ENCODE measurements at regions not wholly inside any gene's neighbourhood (a gene's known extent, or its start where the extent isn't known, plus 50 kb on each side); places are given as distances from the start of the nearest gene placed in this dataset.

DNA sequence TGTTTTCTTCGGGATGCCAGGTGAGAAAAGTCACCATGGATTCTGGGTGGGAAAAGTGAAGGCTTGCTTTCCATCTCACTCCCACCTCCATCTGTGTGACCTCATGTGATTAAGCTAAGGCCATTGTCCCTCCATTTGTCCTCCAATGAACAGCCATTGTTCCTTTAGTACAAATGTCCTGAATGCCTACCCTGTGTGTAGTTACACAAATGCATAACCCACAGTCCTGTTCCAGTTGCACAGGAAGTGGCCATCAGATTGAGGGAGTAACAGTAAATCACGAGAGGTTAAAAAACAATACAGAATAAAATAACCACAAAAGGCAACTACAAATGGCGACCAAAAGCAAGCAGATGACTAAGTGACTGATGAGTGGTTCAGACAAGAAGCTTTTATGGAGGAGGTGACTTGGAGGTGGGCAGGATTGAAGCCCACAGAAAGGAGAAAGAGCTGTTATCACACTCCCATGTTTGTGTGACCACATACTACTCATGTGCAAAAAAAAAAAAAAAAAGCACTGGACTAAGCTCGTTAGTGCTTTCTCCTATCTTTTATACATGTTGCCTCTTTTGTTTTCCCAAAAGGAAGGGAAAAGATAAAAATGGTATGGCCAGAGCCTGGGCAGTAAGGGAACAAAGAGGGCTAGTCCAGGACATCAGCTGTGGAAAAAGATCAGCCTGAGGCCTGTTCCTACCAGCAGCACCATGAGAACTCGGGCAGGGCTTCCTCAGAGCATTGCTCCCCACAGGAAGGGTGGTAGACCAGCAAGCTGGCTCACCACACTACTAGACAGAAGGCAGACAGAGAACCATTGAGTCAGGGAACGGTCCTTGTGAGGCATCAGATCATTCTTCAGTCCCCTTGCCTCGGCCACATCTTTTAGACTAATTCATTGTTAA lies 111.0 kb downstream of the TFAP2A start:
- DNase-seq: no peak

DNA sequence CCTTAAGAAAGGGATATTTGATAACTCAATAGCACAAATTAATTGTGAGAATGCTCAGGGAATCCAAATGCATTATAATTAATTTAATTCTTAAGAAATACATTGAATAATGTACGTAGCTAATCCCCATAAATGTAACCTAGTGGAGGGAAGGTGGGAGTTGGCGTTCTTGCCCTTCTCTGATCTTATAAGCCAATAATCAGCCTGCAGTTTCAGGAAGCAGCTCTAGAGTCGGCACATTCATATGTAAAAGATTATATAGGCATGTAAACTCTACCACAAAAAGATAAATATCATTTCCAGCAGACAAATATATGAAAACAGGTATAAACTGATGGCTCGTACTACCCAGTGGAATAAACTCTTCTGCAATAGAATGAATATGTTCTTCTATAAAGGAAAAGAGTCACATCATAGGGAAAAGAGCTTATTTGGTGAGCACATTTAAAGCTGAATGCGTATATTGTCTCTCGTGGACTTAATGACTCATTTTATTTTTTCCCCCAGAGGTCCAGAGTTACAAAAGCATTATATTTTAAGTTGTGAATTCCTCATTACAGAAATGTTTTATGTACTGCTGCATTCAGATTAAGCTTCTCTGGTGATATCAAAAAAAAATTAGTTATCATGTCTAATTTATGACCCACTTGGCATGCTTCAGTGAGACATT lies 112.2 kb downstream of the TFAP2A start:
- no peak for DNase-seq

DNA sequence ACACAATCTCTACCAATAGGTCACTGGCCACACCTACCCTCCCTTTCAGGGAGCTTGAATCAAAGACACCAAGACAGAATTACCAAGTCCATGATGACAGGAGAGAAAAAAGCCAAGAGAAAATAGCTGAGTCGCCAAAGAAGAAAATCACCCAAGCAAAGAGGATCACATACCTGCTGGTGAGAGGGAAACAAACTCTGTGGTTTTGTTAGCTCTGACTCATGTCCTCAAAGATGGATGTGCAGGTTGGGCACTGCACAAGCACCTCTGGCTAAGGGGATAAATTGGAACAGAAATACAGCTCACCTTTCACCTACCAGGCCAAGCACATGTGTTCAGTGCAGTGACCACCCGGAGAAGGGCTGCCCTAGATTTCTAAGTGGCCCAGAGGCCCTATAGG lies 114.8 kb downstream of the TFAP2A start:
- no peak for DNase-seq

DNA sequence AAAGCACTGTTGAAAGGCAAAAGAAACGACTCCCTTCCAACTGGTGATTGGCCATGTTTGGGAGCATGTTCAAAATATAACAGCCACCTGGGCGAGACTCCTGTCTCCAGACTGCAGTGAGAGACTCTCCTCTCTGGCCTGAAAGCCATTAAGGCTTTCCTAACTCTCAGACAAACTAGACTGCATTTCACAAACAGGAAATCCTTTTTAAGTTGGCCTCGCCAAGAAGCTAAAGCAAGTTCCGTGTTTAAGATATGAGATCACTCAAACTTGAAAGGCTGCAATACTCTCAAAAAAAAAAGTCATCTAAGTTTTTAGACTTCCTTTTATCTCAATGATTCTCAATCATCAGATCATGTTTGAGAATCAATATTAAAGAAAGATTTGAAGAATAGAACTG lies 117.0 kb downstream of the TFAP2A start:
- no peak for DNase-seq

DNA sequence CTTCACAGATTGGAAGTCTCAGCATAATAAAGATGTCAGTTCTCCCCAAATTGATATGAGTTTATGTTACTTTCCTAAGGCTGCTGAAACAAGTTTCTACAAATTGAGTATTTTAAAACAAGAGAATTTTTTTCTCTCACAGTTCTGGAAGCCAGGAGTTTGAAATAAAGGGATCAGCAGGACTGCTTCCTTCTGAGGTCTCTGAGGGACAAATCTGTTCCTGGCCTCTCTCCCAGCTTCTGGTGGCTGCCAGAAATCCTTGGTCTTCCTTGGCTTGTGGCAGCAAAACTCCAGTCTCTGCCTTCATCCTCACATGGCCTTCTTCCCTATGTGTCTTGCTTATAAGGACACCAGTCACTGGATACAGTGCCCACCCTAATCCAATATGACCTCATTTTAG lies 136.1 kb downstream of the TFAP2A start:
- no peak for DNase-seq

DNA sequence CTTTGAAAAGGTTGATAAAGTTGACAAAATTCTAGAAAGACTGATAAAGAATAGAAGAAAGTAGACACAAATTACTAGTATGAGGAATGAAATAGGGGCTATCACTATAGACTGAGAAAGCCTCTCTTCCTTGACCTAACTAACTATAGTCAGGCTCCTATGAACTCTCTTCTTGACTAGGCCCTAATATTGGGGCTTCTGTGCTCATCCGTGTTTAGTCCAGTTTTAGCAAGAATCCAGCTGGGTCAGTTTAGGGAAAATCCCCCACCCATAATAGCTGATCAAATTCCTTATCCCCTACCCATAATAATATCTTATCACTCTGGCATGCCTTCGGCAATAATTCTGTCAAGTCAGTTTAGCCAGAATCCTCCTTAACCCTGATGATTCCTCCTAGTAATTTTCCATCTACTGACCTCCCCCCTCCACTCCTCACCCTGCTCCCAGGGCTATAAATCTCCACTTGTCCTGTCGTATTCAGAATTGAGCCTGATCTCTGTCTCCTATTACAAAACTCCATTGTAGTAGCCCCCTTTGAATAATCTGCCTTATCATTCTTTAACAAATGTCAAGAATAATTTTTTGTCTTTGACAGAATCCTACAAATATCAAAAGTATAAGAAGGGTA lies 138.1 kb downstream of the TFAP2A start:
- DNase-seq: no peak

DNA sequence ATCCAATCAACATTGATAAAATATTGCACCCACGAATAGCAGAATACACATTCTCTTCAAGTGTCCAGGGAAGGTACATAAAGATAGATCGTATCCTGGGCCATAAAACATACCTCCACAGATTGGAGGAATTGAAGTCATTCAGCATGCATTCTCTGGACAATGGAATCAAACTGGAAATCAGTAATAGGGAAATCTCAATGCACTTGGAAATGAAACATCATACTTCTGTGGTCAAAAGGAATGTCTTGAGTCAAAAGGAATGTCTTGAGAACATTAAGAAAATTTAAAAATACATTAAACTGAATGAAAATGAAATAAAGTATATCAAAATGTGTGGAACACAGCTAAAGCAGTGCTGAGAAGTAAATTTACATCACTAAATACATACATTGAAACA lies 138.8 kb downstream of the TFAP2A start:
- no peak for DNase-seq

DNA sequence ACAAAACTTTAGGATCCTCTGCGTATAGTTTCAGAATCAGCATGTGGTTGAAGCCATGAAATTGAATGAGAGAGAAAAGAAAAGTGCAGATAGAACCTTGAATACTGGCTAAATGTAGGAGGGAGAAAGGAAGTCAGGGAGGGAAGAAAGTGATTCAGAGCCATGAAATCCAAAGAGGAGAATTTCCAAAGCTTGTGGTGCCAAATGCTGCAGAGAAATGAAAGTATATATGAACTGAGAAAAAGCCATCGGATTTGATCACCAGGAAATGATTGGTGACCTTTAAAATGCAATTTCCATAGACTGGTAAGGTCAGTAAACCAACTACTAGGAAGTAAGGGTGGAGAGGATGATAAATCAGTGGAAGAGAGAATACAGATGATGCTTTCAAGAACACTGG lies 142.3 kb downstream of the TFAP2A start:
- no peak for DNase-seq

DNA sequence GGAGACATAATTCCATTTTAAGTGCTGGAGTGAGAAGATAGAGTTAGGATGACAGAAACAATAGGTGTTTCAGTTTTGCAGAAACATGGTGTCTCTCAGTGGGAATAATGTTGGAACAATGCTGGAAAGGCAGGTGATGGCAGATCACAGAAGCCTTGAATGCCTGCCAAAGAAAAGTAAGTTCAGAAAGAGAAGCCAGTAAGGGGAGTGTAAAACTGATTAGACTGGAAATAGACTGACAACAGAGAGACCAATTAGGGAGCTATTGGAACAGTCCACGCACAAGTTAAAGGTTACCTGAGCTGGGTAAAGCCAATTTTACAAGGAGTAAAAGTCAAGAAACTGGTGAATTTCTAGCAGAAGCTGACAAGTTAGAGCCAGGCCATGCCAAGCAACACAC lies 142.9 kb downstream of the TFAP2A start:
- no peak for DNase-seq

DNA sequence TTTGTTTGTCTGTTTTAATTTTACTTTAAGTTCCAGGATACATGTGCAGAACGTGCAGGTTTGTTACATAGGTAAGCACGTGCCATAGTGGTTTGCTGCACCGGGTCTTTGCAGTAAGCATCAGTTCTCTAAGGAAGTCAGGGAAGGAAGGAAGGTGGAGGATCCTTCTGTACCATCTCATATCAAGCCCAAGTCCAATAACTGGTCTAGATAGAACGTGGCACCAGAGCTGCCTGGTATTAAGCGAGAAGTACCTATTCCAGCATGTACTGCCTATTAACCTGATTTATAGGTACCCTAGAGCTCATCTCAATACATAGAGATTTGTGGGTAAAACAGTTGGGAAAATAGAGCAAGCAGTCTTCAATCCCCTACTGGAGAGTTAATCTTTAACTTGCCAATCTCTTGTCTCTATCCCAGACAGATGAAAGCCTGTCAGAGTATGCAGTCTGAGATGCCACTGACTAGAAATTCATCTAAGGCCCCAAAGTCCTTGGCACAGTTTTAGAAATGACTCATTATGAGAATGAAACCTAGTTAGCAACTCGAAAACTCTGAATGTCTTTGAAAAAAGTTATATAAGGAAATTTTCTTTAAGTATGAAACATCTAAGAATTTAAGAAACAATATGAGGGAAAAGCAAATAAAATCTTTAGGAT lies 144.9 kb downstream of the TFAP2A start:
- DNase-seq: no peak

DNA sequence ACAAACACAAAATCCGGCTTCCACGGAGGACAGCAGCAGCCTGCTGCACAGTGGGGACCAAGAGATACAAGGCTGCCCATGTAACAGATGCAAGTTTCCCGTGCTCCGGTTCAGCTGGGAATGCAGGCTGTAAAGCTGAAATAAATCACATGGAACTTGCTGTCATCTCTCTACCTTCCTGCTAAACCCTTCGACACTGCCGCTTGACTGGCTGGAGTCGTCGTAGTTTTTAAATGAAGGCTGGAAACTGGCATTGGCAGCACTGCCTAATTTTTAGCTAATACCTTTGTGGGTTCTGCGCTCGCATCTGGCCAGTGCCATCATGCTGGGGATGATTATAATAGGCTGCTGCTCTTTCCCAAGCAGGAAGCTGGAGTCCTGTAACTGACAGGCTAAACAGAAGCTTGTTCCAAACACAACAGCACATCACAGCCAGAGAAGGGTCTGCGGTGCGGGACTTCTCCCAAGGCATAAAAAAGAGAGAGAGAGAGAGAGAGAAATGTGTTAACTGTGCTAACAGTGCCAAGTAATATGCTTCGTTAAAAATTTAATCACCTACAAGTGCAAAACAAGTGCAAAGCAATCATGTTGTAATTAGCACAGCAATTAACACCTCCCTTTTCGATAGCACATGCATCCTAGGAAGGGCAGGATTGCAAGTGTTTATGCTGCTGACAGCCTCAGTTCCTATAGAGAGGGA lies 146.1 kb downstream of the TFAP2A start:
- no peak for DNase-seq

DNA sequence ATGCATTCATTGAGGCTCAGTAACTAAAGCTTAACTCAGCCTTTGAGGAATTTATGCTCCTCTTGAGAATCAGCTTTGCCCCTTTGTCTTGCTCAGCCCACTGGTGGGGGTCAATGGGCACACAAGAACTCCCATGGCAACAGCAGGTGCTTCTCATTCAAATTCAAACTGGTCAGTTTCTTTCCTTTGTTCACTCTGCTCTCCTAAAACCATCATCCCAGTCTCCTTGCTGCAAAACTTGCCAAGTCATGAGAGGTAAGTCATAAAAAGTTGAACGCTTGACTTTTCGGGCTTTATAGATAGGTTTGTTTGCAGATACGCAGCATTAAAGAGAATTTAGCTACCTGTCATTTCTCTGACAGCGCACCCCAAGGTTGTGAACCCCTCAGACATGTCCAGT lies 146.8 kb downstream of the TFAP2A start:
- DNase-seq: no peak

DNA sequence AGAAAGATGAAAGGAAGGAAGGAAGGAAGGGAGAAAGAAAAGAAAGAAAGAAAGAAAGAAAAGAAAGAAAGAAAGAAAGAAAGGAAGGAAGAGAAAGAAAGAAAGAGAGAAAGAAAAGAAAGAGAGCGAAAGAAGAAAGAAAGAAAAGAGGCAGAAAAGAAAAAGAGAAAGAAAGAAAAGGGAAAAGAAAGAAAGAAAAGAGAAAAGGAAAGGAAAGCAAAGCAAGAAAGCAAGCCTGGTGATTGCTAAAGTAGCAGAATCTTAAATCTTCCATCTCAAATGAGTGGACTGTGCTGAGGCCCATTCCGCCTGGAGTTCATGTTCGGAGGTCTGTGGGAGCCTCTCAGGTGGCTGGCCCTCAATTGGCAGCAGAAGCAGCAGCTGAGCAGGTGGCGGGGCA lies 148.4 kb downstream of the TFAP2A start:
- no peak for DNase-seq

DNA sequence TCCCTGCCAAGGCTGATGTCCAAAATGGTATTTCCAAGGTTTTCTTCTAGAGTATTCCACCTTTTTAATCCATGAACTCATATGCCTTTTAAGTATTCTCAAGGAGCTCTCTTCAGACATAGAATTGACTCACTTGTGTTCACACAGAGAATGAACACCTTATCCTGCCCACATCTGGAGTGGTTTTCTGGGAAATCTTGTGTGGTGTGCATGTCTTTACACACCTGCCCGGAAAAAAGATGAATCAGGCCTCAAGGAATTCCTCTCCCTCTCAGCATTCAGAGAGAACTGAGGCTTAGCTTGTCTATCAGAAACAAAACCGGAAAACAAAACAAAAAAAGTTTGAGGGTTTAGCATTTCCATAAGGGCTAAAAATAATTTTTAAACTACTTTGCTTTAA lies 148.8 kb downstream of the TFAP2A start:
- DNase-seq: no peak

DNA sequence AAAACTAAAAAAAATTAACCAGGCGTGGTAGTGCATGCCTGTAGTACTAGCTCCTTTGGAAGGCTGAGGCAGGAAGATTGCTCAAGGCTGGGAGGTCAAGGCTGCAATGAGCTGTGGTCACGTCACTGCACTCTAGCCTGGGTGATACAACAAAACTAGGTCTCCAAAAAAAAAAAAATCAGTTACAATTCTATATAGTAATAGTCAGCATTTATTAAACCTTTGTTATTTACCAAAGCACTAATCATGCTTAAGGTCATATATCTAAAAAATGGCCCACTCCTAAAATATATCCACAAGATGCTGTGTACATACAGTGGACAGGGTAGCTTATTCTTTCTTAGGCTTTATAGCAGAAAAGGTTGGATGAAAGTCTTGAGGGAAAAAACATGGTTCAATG lies 152.4 kb downstream of the TFAP2A start:
- no peak for DNase-seq

DNA sequence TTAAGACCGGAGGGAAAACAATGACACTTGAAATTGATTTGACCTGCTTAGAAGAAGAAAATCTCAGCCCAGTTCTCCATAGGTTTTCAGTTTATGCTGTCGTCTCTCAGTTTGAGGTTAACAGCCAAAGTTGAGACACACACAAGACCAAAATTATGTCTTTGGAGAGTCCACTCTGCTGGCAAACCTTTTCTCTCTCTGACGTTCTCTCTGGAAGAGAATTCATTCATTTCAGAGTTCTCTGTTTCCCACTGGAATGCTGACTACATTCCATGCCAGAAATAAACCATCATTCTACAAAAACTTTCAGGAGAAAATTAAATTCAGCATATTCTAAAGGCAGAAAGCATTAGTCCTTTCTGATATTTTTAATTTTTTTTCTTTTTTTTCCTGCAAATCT lies 155.2 kb downstream of the TFAP2A start:
- DNase-seq: no peak

DNA sequence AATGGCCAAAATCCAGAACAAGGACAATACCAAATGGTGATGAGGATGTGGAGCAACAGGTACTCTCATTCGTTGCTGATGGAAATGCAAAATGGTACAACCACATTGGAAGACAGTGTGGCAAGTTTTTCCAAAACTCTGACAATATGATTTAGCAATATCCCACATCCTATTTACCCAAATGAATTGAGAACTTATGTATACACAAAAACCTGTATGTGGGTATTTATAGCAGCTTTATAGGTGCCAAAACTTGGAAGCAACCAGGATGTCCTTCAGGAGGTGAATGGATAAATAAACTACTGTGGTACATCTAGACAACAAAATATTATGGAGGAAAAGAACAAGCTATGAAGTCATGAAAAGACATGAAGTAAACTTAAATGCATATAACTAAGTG lies 156.5 kb downstream of the TFAP2A start:
- DNase-seq: no peak

DNA sequence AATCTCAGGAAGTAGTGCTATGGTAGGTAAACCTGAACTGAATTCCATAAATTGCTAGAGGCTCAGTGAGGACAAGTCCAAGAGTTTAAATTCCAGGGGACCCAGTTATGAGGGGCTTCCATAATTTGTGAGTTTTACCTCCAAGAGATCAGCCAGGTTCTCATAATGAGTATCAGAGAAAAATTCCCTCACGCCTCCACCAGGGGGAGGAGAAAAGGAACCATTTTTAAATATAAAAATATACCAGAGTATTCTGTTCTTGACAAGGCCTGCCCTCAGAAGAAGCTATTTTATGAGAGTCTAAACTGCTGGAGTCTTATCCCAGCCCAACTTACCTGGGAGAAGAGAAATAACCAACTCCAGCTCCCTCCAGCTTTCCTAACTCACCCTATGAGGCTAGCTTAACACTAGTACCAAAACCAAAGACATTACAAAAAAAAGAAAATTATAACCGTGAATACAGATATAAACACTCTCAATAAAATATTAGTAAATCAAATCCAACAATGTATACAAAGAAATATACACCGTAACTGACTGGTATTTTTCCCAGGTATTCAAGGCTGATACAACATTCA lies 158.7 kb downstream of the TFAP2A start:
- no peak for DNase-seq

DNA sequence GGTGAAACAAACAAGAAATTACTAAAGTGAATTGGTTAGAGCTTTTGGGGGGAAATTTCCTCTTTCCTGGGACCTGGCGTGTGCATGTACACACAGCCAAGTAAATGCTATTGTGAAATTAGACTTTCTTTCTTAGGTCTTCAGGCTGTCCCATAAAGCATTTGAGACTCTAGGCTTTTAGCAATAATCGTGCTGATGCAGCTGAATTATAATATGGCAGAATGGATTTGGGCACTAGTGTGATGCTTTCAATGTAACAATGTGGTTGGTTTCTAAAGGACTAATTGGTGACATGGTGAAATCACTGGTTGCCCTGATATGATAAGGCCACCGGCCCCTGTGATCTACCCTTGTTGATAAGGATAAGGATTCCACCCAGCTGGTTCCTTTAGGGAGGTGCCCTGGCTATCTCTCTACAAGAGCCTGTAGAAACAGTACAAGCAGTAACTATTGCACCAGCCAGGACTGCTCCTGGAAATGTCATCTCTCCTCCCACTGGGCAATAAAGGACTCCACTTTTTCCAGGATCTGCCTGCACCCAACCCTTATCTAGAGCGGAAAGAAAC lies 164.1 kb downstream of the TFAP2A start:
- DNase-seq: no peak

DNA sequence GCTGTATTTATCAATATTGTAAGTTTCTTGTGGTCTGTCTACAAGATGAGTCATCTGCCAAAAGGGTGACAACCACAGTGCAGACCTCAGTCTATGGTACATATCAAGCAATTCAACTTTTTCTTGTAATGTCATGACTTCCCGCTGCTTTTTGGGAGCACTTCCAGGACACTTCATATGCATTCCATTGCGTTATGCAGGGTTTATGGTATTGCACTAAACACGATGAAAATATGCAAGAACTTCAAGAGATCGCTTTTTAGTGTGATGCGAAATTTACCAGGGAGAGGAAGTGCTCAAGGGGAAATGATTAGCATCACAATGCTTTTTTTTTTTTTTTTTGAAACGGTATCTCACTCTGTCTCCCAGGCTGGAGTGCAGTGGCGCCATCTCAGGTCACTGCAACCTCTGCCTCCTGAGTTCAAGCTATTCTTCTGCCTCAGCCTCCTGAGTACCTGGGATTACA lies 166.5 kb downstream of the TFAP2A start:
- no peak for DNase-seq

DNA sequence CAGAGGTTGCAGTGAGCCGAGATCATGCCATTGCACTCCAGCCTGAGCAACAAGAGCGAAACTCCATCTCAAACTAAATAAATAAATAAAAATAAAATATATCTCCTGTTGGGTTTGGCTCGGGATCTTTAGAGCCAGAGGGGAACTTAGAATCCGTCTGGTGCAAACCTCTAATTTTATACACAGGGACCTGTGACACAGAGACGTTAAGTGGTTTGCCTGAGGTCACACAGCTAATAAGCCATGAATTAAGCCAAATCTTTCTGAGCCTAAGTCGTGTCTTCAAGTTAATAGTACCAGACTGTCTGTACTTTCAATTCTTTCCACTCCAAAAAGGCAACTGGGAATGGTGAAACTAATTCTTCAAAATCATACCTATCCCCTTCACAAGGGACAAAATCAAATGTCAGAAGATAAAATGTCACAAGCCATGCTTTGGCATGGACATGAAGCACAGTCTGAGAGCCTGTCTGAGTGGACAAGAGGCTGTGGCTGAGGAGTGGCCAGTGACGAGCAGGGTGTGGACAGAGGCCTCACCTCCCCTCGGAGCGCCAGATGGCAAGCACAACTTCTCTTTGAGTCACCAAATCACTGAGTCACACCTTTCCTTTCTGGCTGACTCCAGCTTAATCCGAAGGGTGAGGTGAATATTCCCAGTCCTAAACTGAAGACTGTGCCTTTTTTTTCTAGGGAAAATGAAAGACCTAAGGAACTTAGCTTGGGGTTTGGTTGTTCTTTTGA lies 177.4 kb downstream of the TFAP2A start:
- DNase-seq: no peak

All from stimulated activated CD4-positive, alpha-beta T cell treated with anti-CD3 and anti-CD28 coated beads, Interleukin-2, amount 100 ng/mL, for 48 hours (primary cell).